IPS-18c (cell line): ENCODE measurements at regions not wholly inside any gene's neighbourhood (a gene's known extent, or its start where the extent isn't known, plus 50 kb on each side); places are given as distances from the start of the nearest gene placed in this dataset.

Experiments used
- H3K4me3 ChIP-seq: 2 replicates; pipeline ENCODE4 v1.7.0; 2013; ENCODE audit warnings: low read depth, mild to moderate bottlenecking, low read length, moderate library complexity; ENCODE audit not compliant: insufficient read depth
- H3K9me3 ChIP-seq: one replicate; pipeline ENCODE4 v1.6.1; 2013; ENCODE audit warnings: mild to moderate bottlenecking, low read length, moderate library complexity; ENCODE audit not compliant: control insufficient read depth, insufficient read depth

DNA sequence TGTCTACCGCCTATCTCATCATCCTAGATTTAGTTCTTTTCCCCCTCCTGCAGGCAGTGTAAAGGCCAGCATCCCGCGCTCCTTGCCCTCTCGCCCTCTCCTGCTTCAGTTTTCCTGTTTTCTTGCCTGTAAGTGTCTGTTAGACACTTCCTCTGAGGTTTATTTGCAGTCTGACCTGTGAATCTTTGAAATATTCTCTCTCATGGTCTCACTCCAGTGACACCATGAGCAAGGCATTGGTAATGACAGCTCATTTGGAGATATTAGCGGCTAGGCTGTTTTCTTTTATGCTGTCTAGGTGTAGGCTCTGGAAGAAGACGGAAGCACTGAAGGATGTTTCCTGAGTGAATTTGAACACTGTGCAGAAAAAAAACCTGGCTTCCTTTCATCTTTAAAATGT lies 179.6 kb downstream of the KDR start:
- no peaks in the 10 kb centered on the region for H3K9me3 ChIP-seq
- no peak overlapping the region for H3K4me3 ChIP-seq

DNA sequence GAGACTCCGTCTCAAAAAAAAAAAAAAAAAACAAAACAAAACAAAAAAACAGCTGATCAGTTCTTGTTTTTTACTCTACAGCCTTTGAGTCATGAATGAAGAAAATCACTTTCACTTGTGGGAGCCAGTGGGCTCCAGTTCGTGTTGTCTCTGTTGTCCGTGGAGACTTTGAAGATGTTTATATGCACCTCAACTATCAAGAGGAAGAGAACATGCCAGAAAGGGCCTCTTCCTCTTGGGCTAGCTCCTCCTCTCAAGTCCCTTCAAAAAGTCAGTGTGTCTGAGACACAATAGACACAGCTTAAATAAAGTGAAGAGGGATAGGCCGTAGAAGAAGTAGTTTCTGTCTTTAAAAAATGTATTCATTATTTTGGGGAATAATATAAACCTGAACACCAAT lies 182.7 kb downstream of the KDR start:
- H3K4me3 ChIP-seq = no peak overlapping the region
- H3K9me3 ChIP-seq = no peaks in the 10 kb centered on the region

DNA sequence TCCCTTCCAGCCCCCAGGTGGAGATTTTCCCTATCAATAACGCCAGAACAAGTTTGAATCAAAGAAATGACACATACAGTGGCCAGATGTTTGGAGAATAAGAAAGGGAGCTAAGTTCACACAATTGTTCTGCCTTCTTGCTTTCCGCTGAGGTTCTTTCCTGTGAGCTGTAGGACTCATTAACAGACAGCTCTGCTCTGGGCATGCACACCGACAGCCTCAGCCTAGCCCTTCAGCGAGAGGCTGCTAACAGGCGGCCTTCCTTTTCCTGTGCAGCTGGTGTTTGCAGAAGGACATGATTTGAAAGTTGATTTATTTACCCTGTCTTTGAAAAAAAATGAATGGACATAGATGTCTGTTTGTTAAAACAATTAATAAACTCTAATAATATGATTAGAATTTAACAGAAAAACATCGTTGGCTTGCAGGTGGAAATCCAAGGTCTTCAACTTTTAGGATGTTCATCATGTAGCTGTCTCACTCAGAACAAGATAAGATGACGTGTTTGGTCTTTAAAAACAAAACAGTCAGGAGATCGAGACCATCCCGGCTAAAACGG lies 183.3 kb downstream of the KDR start:
- Histone ChIP-seq H3K4me3 (no peak overlapping the region), H3K9me3 (no peaks in the 10 kb centered on the region)

DNA sequence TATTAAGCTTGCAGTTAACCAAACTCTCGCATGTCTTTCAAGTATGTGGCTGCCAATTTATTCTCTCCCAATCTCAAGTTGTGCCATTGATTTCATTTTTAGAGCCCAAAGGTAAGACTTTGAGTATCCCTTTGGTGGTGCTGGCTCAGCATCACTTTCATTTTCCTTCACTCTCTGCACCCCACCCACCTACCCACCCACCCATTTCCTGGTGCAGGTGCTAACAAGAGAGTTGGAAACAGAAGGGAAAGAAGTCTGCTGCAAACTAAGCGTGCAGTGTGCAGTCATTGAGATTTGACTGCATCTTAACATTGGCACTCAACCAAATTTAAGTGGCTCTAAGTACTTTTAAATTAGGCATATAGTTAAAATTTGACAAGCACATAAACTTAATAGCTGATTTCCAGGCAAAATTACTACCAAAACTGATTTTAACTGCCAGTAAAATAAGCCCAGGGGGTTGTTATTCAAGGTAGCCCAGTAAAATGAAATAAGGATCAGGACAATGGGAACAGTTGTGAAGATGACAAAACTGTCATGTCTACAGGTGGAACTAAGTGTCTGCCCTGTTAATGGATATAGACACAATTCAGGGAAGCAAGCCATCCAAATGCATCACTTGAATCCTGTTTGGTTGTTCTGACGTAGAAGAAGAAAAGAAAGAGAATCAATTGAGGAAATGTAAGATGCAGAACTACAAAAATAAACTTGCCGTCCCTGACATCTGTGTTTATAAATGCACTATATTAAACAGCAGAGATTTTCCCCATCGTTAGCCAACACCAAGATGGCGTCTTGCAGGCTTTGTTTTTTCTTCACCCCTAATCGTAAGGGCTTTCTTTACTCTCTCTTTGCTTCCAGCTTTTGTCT lies 184.2 kb downstream of the KDR start:
- Histone ChIP-seq H3K9me3 (no peaks in the 10 kb centered on the region), H3K4me3 (no peak overlapping the region)

DNA sequence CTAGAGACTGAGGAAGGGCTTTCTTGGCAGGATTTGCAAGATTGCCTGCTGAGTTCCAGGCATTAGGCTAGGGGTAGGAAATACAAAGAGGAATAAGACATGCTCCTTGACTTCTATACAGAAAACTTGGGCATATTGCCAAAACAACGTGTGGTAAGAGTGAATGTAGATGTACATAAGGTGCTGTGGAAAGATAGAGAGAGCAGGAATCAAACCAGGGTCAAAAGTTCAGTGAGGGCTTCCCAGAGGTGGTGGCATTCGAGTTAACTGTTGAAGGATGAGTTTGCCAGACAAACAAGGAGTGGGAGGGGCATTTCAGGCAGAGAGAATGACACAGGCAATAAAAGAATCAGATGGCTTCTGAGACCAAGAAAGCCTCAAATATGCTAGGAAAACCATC lies 187.9 kb downstream of the KDR start:
- Histone ChIP-seq H3K4me3 (no peak overlapping the region), H3K9me3 (no peaks in the 10 kb centered on the region)

DNA sequence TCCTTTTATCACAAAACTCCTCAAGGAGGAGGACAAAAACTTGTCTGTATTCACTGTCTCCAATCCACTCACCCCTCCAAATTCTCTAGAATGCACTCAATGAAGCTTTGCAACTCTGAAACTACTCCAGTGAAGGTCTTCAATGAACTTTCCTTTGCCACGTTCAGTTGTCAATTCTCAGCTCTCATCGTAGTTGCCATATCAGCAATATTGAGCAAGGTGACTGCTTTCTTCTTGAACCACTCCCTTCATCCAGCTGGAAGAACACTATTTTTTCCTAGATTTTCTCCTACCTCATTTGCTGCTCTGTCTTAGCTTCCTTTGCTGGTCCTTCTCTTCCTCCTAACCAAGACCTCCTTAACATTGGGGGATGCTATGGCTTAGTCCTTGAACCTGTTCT lies 191.8 kb downstream of the KDR start:
- H3K4me3 ChIP-seq = no peak overlapping the region
- H3K9me3 ChIP-seq = no peaks in the 10 kb centered on the region

DNA sequence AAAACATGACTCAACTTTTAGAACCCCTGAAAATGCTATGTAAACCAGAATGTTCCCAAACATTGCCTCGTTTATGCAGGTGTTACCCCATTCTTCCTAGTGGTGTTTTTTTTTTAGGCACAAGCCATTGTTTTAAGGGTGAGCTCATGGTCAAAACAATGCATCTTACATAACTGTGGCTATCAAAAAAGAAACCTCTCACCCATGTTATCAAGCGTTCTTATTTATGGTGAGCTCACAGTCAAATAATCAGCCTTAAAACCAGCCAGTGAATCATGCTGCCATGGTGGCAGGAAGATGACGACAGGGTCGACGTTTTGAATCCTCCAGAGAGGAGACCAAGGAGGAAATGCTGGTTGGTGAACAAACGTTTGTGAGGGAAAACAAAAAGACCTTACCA lies 195.2 kb downstream of the KDR start:
- Histone ChIP-seq H3K4me3 (no peak overlapping the region), H3K9me3 (no peaks in the 10 kb centered on the region)

DNA sequence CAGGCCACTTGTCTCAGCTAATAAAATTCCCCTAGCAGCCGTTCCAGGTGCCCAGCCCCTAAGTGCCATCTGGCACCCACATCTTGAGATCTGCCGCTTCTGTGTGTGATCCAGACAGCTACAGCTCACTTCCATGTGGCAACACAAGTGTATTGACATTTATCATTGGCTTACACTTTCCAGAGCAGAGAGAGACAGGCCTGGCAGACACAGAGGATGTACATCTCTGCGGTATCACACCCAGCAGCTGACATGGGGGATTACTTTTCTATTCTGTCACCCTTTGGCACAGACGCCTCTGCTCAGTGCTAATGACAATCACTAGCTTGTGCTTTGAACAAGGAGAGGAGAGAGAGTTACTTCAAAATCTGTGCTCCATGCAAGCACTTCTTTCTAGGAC lies 195.9 kb downstream of the KDR start:
- no peaks in the 10 kb centered on the region for H3K9me3 ChIP-seq
- no peak overlapping the region for H3K4me3 ChIP-seq

DNA sequence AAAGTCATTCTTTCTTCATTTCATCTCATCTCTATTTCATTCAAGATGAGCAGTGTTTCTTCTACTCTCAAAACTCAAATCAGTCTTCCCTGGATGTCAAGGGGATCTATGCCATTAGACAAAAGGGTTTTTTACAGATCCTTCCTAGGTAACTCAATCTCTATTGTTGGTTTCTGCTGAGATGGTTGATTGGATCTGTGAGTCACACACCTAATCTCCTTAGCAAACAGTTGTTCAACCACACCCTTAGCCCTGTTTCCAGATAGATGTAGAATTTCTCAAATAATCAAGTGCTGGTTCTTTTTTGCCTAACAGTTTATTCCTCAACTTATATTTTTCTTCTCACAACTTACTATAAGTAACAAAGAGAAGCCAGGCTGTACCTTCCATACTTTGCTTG lies 200.5 kb downstream of the KDR start:
- H3K4me3 ChIP-seq = 0 out of 2 replicates have a peak overlapping the region, but pooled peaks have one; percentile 1
- H3K9me3 ChIP-seq = no peaks in the 10 kb centered on the region

DNA sequence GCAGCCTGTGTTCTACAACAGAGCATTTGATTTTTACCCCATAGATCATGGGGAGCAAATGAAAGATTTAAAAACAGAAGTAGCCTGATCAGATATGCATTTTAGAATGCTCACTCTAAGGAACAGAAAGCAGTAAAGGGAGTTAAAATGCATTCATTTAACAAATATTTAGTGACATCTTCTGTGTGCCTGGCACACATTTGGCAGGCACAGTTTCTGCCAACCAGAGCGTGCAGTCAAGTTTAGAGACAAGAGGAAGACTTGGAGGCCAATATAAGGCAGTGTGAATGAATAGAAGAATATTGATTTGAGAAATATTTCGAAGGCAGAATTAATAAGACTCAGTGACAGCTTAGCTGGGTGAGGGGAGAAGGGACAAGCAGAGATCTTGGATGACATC lies 210.1 kb downstream of the KDR start:
- H3K9me3 ChIP-seq = no peaks in the 10 kb centered on the region
- no peak overlapping the region for H3K4me3 ChIP-seq

DNA sequence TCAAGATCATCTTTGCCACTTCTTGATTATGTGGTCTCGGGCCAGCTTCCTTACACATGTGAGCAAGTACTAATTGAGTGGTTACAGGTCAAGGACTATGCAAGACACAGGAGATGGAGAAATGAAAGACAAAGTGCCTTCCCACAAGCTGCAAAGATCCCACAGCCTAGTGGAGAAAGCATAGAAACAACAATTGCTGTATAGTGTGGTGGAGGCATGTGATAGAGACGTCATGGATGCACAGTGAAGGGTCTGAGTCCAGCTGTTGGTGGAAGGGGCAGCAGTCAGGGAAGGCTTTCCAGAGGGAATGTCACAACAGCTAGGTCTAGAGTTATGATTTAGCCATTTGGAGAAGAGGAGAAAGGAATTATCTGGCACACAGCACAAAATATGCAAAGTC lies 210.6 kb downstream of the KDR start:
- no peaks in the 10 kb centered on the region for H3K9me3 ChIP-seq
- H3K4me3 ChIP-seq = no peak overlapping the region

DNA sequence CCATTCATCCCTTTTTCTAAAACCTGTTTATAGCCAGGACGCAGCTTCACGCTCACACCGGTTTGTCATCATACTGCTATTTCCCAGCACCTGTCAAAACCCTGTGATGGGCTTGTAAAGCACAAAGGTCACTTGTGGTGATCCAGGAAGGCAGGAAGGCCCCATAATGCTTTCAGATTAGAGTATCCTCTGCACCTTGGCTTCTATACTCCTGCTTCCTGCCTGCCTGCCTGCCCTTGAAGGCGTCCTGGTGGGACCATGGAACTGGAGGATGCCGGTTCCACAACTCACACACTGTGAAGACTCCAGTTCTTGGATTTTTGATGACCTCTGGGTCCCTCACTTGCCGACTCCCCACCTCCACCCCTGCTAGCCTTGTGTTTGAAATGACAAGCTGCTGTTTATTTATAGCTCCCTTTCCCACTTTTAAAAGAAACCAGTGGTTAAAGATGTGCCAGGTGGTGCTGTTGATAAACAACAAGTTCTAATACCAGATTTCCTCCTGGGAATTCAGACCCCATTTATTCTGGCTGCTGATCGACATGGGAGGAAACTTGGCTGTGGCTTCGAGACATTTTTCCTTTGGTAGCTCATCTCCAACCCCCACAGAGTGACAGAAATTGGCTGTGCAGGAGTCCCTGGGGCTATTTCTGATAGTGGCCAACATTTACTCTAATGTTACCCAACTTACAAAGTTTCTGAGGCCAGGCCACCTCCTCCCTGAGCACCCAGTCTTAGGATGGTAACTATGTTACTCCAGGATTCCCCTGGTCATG lies 211.5 kb downstream of the KDR start:
- H3K4me3 ChIP-seq = no peak overlapping the region
- no peaks in the 10 kb centered on the region for H3K9me3 ChIP-seq

DNA sequence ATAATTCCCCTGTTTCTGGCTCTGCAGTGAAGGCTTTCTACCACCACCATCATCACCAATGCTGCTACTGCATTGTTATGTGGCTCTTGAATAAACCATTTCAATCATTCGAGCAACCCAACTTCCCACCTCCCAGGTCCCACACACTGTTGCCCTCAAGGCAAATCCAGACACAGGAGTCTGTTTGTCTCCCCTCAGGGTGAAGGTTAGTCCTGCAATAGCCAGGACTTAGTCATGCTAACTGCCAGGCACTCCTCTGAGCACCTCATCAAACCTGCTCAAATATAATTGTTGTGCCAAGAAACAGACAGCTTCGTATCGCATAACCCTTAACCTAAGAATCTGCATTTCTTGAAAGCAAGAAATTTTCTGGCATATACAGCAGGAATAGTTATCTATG lies 213.2 kb downstream of the KDR start:
- no peak overlapping the region for H3K4me3 ChIP-seq
- H3K9me3 ChIP-seq = no peaks in the 10 kb centered on the region

DNA sequence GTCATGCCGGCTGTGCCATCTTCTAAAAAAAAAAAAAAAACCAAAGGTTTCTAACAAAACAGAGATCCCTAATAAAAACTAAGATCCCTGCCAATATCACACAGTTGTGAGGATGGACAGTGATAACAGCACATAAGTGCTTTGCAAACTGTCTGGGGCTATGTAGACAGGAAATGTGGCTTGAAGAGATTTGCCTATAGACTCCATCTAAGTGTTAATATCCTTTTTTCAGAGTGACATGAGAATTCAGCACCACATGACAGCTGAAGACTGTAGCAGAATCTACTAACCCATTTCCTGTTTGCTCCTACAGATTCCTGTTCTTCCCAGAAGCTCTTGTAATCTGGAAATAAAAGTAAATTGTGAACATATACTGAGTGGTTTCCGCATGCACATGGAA lies 215.4 kb downstream of the KDR start:
- Histone ChIP-seq H3K4me3 (no peak overlapping the region), H3K9me3 (no peaks in the 10 kb centered on the region)

DNA sequence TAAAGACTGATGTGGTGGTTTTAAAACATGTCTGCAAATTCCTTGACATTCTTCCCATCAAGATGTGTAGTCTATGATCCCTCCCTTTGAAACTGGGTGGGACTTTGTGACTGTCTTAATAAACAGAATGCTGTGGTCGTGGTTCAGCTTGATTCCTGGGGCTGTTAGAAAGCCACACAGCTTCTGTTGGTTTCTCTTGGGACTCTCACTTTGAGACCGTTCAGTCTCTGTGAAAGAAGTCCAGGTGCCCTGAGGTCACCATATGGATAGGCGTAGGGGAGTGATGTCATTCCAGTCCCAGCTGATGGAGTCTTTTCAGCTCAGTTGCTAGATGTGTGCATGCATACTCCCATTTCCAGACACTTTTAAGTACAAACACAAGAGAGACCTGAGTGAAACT lies 216.6 kb downstream of the KDR start:
- no peaks in the 10 kb centered on the region for H3K9me3 ChIP-seq
- no peak overlapping the region for H3K4me3 ChIP-seq

DNA sequence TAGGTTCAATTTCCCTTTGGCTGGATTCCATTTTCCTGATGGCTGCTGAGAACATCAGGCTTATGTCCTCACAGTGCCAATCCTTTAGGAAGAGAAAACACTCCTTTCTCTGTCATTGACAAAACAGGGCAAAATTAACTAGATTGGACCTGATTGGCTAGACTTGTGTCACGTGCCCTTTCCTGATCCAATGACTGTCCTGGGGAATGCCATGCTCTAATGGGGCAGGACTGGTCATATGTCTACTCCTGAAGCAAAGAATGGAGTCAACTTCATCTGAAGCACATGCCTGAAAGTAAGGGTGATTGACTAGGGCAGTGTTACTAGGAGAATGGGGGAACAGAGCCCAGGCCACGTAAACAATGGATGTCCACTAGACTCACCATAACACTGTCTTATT lies 220.4 kb downstream of the KDR start:
- no peak overlapping the region for H3K4me3 ChIP-seq
- no peaks in the 10 kb centered on the region for H3K9me3 ChIP-seq

DNA sequence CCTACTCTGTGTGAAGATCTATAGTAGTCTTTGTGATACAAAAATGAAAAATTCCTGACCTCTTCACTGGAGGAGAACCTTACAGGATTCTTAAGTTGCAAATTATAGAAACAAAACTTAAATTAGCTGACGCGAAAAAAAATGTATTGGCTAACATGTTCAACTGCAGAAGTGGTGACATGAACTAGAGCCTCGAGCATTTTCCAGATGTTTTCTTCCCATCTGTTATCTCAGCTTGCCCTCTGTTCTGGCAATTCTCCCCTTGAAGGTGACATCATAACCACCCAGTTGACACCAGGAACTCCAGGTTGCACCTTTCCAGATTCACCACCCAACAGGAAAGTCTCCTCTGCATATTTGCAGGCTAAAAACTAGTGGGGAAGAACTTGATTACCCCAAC lies 222.4 kb downstream of the KDR start:
- Histone ChIP-seq H3K9me3 (no peaks in the 10 kb centered on the region), H3K4me3 (no peak overlapping the region)

DNA sequence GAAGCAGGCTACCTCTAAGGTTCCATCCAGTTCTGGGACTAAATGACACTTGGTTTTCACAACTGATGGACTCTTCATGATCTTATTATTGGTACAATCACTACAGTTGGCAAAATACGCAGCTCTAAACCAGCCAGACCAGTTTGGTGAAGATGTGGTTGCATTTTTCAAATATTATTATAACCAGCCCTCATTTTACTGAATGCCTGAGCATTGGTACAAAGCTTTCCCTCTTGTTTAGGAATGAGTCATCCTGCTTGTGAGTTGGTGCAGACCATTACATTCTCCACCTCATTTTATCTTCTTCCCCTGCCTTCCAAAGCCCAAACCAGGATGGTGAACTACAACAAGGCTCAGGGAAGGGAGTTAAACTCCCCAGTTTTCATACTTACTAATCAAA lies 223.1 kb downstream of the KDR start:
- no peaks in the 10 kb centered on the region for H3K9me3 ChIP-seq
- H3K4me3 ChIP-seq = no peak overlapping the region
